HG02973 (cell line): ENCODE measurements at regions not wholly inside any gene's neighbourhood (a gene's known extent, or its start where the extent isn't known, plus 50 kb on each side); places are given as distances from the start of the nearest gene placed in this dataset.
A peak's percentile ranks its signal among the peaks of the same experiment; 100 is the strongest.
"Not testable (repeated sequence)": the region's sequence is repeated elsewhere in the genome, so short reads cannot be mapped to it uniquely, and the experiment has no call there.

Experiments
- ATAC-seq: cut with Tn5 transposase; IDR thresholded peaks from one replicate; pipeline ENCODE4 v1.9.1; 2021; ENCODE audit warnings: moderate library complexity; ENCODE audit not compliant: unreplicated experiment

DNA sequence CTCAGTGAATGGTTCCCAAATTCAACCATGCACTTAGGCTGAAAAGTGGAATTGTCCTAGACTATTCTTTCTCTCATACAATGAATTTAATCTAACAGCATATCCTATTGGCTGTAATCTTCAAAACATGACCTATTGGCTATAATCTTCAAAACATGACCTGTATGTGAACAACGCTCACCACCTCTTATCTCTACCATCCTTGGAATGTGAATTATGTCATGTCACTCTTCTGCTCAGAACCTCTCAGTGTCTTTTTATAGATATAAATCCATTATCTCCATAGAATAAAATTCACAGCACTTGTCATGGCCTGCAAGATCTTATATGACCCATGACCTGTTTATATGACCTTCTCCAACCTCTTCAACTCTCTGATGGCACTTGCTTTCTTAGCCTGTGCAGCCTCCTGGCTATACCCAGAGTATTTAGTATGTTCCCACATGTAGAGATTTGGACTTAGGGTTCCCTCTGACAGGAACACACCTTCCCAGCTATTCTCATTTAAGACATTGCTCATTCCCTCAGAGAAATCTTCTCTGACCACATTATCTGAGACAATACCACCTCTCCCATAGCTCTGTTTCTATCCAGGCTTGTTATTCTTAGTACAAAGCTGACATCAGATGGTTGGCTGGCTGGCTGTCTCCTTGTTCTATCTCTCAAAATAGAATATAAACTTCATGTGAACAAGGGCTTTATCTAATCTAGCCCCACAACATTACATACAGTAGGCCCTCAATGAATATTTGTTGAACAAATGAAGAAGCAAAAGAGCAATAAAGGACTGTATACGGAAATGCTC, 275.0 kb upstream of the PREP start:
- no peak for ATAC-seq

DNA sequence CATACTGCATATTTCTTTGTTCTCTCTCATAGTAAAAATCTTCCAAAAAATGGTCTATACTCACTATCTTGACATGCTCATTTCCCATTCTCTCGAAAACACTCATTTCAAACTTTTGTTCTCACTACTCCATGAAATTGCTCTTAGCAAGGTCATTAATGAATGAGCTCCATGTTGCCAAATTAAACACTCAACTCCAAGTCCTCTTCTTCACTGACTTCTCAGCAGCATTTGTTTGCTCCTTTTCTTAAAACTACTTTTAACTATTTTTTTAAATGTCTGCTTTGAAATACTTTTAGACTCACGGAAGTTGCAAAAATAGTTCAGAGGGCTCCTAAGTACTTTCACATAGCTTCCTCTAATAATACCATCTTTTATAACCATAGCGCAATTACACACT, 274.0 kb upstream of the PREP start:
- no peak for ATAC-seq

DNA sequence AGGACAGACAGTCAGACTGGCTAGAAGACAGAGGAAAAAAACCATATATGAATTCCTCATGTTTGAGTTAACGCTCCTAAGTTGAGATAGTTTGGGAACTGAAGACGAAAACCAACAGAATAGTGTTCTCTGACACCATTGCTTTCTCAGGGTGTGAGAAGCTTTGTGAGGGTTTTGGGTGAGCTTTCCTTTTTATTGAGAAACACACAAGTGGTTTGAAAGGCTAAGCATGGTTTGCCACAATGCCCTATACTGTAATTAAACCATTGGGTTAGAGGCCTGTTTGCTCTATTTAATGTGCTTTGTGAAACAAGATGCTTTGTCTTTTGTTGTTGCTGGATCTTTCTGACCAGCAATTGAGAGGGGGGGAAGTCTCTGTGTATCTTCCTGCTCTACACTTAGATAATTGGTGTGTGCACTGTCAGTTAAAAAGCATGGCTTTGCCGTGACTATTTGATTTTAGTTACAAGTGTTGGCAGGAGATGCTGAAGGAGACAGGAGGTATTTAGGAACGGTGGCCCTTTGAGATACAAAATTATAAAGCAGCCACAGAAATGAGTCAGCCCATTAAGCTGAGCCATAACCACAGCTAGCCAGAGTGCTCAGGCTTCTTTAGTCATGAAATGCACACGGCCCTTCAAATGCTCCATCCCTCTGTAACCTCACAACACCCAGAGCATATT, 273.0 kb upstream of the PREP start:
- ATAC-seq = no peak

DNA sequence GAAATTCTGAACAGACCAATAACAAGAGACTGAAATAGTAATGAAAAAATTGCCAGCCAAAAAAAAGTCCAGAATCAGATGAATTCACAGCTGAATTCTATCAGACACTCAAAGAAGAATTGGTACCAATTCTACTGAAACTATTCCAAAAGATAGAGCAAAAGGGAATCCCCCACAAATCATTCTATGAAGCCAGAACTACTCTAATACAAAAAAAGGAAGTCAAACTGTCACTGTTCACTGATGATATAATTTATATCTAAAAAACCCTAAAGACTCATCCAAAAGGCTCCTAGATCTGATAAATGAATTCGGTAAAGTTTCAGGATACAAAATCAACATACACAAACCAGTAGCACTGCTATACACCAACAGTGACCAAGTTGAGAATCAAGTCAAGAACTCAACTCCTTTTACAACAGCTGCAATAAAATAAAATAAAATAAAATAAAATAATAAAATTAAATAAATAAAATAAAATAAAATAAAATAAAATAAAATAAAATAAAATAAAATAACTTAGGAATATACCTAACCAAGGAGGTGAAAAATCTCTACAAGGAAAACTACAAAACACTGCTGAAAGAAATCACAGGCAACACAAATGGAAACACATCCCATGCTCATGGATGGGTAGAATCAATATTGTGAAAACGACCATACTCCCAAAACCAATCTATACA, 270.1 kb upstream of the PREP start:
- ATAC-seq = not testable (repeated sequence)

DNA sequence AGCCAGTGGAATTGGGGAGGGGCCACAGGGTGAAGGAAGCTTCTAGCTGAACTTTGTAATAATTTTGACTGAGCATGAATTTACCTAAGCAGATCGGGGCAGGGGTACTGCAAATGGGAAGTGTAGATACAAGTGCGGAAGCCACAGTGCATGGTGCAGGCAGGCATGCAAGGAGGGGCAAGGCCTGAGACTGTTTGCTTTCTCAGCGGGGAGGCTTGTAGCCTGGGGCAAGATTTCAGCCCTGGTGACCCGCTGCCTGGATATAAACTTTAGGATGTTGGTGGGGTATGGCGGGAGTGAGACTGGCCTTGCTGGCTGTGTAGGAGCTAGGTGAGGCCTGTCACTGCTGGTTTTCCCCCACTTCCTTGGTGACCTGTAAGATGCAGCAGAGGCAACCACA, 266.4 kb upstream of the PREP start:
- ATAC-seq = no peak

DNA sequence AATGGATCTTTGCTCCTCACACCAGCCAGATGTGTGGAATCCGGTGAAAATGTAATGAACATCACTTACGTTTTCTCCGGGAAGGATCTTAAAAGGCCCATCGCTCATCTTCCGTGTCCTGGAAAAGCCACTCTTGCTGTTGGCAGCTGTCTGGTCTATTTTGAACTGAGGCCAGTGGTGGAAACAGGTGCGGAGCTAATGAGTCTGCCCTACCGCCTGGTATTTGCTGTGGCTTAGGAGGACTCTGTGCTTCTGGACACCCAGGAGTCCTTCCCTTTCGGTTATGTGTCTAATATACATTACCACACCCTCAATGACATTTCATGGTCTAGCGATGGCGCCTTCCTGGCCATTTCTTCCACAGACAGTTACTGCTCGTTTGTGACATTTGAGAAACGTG, 264.2 kb upstream of the PREP start:
- no peak for ATAC-seq

DNA sequence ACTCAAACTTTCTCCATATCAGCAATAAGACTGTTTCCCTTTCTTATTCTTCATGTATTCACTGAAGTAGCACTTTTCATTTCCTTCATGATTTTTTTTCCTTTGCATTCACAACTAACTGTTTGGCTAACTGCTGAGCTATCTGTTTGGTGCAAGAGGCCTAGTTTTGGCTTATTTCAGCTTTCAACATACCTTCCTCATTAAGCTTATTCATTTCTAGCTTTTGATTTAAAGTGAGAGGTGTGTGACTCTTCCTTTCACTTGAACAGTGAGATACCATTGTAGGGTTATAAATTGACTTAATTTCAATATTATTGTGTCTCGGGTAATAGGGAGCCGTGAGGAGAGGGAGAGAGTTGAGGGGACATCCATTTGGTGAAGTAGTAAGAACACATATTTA, 262.0 kb upstream of the PREP start:
- no peak for ATAC-seq

DNA sequence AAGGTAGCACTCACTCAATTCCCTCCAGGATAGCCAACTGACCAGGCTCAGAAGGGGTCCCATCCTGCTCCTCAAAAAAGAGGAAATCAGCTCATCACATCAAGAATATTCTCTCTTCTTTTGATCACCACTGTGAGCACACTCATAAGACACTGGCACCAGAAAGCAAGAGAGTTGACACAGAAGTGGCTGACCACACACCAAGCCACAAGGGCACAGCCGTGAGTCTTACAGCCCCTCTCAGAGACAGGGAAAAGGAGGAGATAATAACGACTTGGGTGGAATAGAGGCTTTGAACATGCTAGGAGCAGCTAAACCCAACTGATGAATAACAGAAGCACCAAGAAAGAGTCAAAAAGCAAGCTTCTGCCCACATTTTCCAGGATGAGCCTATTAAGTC, 249.1 kb upstream of the PREP start:
- no peak for ATAC-seq

DNA sequence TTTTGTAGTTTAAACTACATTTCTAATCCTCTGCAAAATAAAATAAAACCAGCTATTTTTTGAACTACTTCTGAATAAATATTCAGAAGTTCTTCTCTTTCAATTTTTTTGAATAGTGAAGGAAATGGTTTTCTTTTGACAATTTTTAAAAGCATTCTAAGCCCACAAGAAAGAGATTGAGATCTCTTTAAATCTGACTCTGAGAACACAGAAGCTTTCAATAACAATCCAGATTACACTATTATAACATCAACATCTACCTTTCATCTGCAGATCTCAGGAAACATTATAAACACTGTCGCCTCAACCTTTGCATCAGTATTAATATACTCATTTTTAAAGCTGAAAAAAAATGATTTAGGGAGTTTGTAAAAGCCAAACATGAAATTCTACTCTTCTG, 247.5 kb upstream of the PREP start:
- no peak for ATAC-seq

DNA sequence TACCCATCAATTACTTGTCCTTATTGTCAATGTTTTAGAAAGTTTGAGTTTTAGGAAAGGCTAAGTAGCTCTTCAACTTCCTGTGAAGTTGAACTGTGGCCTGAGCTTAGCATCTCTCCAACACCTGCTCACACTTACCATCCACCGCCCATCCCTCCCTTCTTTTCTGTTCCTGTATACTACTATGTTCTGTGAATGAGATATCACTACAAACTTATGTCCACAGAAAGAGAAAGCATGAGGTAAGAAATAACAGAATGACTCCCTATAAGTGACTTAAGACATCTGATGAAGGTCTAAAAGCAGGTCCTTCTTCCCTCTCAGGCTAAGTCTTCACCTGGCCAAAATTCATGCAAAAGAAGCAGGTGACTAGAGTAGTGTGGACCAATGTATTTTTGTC, 246.3 kb upstream of the PREP start:
- no peak for ATAC-seq

DNA sequence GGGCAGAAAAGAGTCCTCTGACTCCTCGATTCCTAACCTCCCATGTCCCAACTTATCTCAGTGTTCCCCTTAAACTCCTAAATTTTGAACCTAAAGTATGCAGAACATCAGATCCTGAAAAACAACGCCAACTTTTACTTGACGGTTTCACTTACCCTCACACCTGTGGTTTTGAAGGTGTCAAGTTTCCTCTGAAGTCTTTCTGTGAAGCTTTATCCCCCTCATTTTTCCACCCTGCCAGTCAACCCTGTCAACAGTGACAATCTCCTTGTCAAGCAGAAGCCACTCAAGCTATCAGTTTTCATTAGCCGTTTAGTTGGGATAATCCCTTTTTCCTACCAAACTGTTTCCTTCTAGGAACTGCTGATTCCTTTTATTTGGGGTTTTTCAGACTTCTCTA, 245.4 kb upstream of the PREP start:
- ATAC-seq = no peak

DNA sequence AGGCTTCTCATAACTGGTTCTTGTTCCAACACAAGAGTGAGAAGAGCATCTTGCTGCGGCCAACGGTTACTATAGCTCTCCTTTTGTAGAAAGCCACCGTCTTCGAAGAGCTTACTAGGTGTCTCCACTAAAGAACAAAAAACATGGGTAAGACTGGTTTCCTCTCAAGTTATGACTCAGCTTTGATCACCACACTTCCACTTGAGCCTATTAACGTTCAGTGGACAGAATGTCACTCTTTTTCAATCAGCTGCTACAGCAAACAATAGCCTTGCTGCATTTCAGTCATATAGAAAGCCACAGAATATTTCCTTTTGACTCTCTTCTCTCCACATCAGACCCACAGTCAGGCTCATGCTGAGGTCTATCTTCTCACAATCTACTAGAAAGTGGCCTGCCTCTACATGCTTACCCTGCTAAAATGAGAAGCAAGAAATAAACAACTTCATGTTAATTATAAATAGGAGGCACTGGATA, 243.5 kb upstream of the PREP start:
- ATAC-seq = peak; percentile 90

DNA sequence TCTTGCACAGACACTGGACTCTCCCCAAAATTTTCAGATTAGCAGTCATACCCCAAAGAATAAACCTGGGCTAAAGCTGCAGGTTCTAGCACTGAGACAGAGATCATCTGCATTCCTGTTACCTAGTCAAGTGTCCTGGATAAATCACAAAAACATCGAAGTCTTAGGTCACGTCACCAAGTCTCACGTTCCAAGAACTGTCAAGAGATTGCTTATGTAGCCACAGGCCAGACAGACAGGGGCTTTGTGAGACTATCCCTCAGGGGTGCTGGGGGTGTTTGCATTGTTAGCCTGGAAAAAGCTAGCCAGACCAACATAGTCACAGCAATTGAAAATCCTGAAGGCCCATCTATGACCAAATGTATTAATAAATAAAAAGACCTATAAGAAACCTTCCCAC, 243.1 kb upstream of the PREP start:
- ATAC-seq = no peak

DNA sequence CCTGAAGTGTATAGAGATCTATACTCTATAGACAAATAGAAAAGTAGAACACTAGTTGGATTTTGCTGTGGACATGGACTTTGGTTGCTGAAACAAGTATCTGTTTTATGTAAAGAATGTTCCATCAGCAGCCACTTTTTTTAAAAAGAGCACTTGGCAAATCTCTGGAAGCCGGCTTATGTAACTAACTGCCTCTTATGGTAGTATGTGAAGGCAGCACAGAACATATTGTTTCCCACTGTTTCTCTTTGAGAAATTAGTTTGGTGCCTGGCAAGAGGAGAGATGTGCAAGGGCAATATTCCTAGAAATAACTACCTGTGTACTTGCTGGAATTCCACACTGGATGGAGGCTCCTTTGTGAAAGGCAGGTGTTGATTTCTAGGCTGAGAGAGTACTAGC, 242.3 kb upstream of the PREP start:
- no peak for ATAC-seq

DNA sequence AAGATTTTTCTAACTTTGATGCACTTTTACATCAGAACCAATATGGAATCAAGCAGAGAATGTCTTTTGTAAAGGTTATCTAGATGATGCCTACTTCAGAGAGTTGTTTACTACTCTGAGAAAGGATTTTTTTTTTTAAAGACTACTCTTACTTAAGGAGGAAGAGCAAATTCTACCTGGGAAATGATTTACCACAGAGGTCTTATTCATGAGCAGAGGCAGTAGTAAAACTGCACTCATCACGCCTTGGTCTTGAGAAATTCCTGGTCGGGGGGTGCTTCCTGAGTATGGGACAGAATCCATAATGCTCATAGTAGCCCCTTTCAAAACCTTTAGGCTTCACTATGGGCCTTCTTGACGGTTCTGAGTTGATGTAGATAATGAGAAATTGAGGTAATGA, 241.8 kb upstream of the PREP start:
- ATAC-seq = no peak

DNA sequence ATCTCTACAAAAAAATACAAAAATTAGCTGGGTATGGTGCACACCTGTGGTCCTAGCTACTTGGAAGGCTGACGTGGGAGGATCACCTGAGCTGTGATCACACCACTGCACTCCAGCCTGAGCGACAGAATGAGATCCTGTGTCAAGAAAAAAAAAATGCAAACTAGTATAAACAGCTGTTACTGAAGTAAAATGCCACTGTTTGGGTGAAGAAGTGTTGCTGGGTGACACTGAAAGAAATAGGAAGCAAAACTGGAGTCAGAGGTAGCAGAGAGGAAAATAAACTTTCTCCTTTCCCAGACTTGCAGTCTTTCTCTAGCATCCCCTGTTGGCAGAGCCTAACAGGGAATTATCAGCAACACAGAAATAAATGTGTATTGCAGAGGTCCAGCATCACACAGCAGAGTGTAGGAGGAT, 241.2 kb upstream of the PREP start:
- ATAC-seq = no peak

DNA sequence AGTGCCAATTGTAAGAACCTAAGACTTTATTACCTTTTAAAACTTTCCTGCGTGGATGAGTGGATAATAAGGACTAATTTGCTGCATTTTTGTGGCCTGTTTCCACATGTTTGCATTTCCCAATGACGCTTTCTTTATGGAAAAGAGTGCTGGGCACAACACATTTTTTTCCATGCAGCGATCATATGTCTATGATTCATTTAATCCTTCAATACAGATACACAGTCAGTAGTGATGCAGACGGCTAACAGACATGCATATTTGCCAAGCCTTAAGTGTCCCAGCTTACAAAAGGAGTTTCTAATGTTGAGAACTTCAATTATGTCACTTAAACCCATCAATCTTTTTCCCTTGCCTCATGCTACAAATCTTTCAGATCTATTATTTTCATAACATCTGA, 239.8 kb upstream of the PREP start:
- no peak for ATAC-seq

DNA sequence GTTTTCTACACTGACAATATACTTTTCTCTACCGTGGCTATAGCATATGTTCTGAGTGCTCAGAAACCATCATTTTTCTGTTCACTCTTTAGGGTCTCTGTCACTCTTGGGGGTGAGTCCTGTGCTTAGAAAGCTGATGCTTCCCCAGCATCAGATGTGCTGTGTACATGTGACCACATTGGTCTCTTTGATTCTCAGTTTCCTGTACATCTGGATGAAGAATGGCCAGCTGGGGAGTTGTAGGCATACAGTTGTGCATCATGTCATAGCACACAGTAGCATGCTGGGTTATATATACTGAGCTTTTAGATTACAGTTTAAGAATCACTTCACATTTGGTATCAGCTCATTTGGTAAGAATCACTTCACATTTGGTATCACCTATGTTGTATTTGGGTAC, 238.6 kb upstream of the PREP start:
- ATAC-seq = no peak

DNA sequence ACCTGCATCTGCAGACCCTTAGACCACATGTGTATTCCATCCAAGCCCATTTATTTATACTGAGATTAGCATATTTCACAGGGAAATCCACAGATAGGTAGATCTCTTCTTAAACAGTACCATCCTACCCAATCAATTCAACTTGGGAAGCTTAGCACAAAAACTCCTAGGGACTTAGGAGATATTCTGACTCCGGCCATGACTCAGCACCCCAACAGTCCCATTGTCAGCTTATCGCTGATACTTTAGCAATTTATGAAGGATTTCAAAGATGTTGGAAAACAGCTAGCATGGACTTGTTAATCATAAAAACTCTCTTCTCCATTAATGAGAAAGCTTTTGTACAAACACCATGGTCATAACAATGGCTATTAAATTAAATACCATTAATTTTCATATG, 236.2 kb upstream of the PREP start:
- no peak for ATAC-seq

DNA sequence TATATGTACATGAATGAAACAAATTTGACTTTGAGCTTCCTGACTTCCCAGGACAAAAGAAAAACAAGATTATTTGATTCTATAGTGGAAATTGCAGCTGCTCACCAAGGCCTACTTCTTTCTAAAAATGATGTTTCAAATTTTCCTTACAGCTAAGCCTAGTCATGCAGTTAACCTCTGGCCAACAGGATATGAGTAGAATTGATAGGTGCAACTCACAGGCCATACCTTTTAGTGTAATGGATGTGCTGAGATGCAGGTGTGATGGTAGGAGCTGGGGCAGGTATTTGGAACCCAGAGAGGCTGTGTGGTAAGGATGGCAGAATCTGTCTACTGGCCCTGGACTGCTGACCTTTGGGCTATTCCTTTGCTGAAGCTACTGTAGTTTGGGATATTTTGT, 230.9 kb upstream of the PREP start:
- ATAC-seq = no peak

DNA sequence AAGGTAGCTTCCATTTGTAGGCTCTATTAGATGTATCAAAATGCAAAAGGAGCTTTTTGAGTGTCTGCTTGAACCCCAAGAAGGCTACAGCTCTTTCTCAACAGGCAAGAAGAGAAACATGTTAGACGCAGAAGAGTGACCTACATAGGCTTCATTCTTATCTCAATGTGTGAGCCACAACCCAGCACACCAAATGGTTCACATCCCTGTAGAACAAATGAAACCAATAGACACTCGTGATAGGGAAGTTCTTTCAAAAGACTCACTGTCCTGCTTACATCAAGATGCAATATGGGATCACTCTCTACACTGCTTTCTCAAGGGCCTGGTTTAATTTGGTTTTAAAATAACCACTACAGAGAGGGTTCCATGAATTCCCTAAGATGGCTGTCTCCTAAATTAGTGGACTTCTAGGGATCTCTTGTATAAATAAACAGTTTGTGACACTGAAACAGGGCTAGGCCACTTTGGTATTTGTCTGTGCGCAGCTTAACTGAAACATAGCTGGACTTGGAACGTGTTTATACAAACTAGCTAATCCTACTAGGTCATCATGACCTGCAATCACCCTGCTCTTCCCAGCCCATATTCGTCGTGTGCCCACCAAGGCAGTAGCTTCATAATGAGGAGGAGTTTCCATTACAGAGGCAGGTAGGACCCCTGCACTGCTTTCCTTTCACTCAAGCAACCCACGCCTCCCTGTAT, 225.4 kb upstream of the PREP start:
- no peak for ATAC-seq
